ENCODE measurements at regions not wholly inside any gene's neighbourhood (a gene's known extent, or its start where the extent isn't known, plus 50 kb on each side); places are given as distances from the start of the nearest gene placed in this dataset.

GRCh38 chr12:127070515-127071157, 1196.3 kb upstream of the TMEM132C start:
- H3K27ac Mint-ChIP-seq = no peak overlapping the region

GRCh38 chr12:127074161-127074560, 1192.8 kb upstream of the TMEM132C start:
- Mint-ChIP-seq H3K9me3 (no peaks in the 10 kb centered on the region), H3K27me3 (peaks cover 8% of the 10 kb centered on the region), H3K4me1 (no peaks in the 10 kb centered on the region), H3K4me3 (no peak overlapping the region), H3K36me3 (ENCODE audit: low read depth) (no peaks in the 10 kb centered on the region), H3K27ac (no peak overlapping the region)
- no peak for ATAC-seq
- DNase-seq = no peak

More at GRCh38 chr12:127070515-127071157, 1196.3 kb upstream of the TMEM132C start:
- H3K36me3 Mint-ChIP-seq (ENCODE audit: low read depth) = no peaks in the 10 kb centered on the region
- no peak overlapping the region for H3K4me3 Mint-ChIP-seq
- DNase-seq = no peak
- ATAC-seq = no peak
- no peaks in the 10 kb centered on the region for H3K9me3 Mint-ChIP-seq
- no peaks in the 10 kb centered on the region for H3K4me1 Mint-ChIP-seq
- H3K27me3 Mint-ChIP-seq = peaks cover 4% of the 10 kb centered on the region

GRCh38 chr12:127075981-127076380, 1191.0 kb upstream of the TMEM132C start:
- H3K27me3 Mint-ChIP-seq = peaks cover 8% of the 10 kb centered on the region
- ATAC-seq = no peak
- H3K9me3 Mint-ChIP-seq = no peaks in the 10 kb centered on the region
- H3K27ac Mint-ChIP-seq = no peak overlapping the region
- no peak overlapping the region for H3K4me3 Mint-ChIP-seq
- no peak for DNase-seq
- H3K4me1 Mint-ChIP-seq = no peaks in the 10 kb centered on the region
- no peaks in the 10 kb centered on the region for H3K36me3 Mint-ChIP-seq (ENCODE audit: low read depth)

DNA sequence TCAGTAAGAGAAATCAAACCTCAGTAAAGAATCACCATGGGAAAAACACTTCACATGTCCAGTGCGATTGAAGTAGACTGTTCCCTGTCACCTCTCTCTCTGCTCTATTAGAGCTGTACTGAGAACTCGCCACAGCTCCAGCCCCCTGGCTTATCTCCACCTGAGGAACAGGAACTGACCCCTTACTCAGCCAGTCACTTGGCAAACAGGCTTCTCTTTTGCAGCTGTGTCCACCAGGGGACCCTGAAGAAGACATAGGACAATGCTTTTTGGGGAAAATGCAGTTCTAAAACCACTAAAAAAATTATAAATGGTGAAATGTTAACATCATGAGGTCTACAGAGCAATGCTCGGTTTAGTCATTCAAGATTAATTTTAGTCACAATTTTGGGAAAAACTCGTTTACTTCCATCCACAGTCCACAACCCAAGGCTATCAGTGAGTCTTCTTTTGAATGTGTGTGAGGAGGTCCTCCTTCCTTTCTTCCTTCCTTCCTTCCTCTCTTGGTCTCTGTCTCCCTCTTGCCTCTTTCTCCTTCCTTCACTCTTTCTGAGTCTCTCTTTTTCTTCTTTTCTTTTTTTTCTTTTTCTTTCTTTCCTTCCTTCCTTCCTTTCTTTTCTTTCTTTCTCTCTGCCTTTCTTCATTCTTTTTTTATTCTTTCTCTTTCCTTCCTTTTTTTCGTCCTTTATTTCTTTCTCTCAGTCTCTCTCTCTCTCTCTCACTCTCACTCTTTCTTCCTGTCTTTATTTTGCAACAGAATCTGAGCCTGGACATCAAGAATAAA, 1189.5 kb upstream of the TMEM132C start:
- Mint-ChIP-seq H3K9me3 (no peaks in the 10 kb centered on the region), H3K27me3 (peaks cover 8% of the 10 kb centered on the region), H3K36me3 (ENCODE audit: low read depth) (no peaks in the 10 kb centered on the region), H3K27ac (no peak overlapping the region), H3K4me3 (no peak overlapping the region), H3K4me1 (no peaks in the 10 kb centered on the region)
- ATAC-seq (no peak), DNase-seq (no peak)

DNA sequence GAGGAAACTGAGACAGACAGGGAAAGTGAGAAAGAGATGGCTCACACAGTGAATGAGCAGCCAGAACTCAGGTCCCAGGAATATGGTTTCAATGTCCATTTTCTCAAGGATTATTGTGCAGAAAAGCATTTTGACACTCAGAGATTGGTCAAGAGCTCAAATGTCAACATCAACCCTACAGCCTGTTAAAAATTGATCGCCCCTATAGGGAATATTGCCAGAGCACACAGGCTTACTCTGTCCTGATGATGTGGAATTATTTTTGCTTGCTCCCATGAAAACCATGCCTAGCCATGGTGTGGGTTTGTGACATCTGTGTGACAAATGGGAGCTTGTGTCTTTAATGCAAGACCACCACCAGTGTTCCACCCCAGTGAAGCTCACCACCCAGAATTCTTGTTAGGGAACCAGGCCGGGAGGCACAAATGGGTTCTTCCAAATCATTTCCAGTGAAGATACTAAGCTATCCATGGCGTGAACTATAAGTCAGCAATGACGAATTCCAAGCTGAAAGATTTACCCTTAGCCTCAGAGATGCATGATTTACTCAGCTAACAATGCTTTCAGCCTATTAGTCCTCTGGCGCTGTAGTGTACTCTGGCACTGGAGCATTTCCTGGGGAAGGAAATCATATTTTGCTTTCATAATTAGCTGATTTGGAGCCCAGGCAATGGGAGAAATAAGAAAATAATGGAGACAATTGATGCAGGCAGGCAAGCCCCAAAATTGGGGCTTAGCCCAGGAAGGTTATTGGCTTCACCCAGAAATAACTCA, 1188.2 kb upstream of the TMEM132C start:
- no peaks in the 10 kb centered on the region for H3K36me3 Mint-ChIP-seq (ENCODE audit: low read depth)
- H3K27me3 Mint-ChIP-seq = peaks cover 8% of the 10 kb centered on the region
- DNase-seq = no peak
- H3K9me3 Mint-ChIP-seq = no peaks in the 10 kb centered on the region
- ATAC-seq = no peak
- peaks cover 7% of the 10 kb centered on the region for H3K4me1 Mint-ChIP-seq
- H3K27ac Mint-ChIP-seq = no peak overlapping the region
- H3K4me3 Mint-ChIP-seq = no peak overlapping the region

- peaks cover 8% of the 10 kb centered on the region for H3K27me3 Mint-ChIP-seq
- DNase-seq (no peak), ATAC-seq (no peak)
- H3K36me3 Mint-ChIP-seq (ENCODE audit: low read depth) = no peaks in the 10 kb centered on the region
- H3K9me3 Mint-ChIP-seq = no peaks in the 10 kb centered on the region
- no peak overlapping the region for H3K27ac Mint-ChIP-seq
- no peak overlapping the region for H3K4me3 Mint-ChIP-seq
- H3K4me1 Mint-ChIP-seq = peaks cover 9% of the 10 kb centered on the region
Observed at GRCh38 chr12:127079636-127080035, 1187.3 kb upstream of the TMEM132C start.

GRCh38 chr12:127081058-127081457, 1185.9 kb upstream of the TMEM132C start:
- Mint-ChIP-seq H3K4me3 (no peak overlapping the region), H3K27me3 (peaks cover 7% of the 10 kb centered on the region), H3K9me3 (no peaks in the 10 kb centered on the region), H3K36me3 (ENCODE audit: low read depth) (no peaks in the 10 kb centered on the region), H3K4me1 (peaks cover 9% of the 10 kb centered on the region), H3K27ac (no peak overlapping the region)
- no peak for DNase-seq
- no peak for ATAC-seq

- no peak for DNase-seq
- H3K9me3 Mint-ChIP-seq = no peaks in the 10 kb centered on the region
- peaks cover 3% of the 10 kb centered on the region for H3K27me3 Mint-ChIP-seq
- peak overlapping the region; percentile 56 for H3K4me3 Mint-ChIP-seq
- no peaks in the 10 kb centered on the region for H3K36me3 Mint-ChIP-seq (ENCODE audit: low read depth)
- peak overlapping the region; percentile 38 for H3K27ac Mint-ChIP-seq
- ATAC-seq = peak; percentile 49
- H3K4me1 Mint-ChIP-seq = peaks cover 9% of the 10 kb centered on the region
Observed at GRCh38 chr12:127083008-127083949, 1183.7 kb upstream of the TMEM132C start.

GRCh38 chr12:127101076-127101475, 1165.9 kb upstream of the TMEM132C start:
- ATAC-seq (no peak), DNase-seq (no peak)
- no peaks in the 10 kb centered on the region for H3K4me1 Mint-ChIP-seq
- H3K27ac Mint-ChIP-seq = no peak overlapping the region
- H3K9me3 Mint-ChIP-seq = no peaks in the 10 kb centered on the region
- H3K36me3 Mint-ChIP-seq (ENCODE audit: low read depth) = no peaks in the 10 kb centered on the region
- H3K4me3 Mint-ChIP-seq = no peak overlapping the region
- peaks cover 2% of the 10 kb centered on the region for H3K27me3 Mint-ChIP-seq

GRCh38 chr12:127106041-127106440, 1160.9 kb upstream of the TMEM132C start:
- peaks cover 7% of the 10 kb centered on the region for H3K27me3 Mint-ChIP-seq
- DNase-seq (no peak), ATAC-seq (no peak)
- H3K9me3 Mint-ChIP-seq = no peaks in the 10 kb centered on the region
- H3K4me3 Mint-ChIP-seq = no peak overlapping the region
- H3K27ac Mint-ChIP-seq = no peak overlapping the region
- H3K36me3 Mint-ChIP-seq (ENCODE audit: low read depth) = no peaks in the 10 kb centered on the region
- no peaks in the 10 kb centered on the region for H3K4me1 Mint-ChIP-seq

GRCh38 chr12:127106697-127107096, 1160.3 kb upstream of the TMEM132C start:
- Mint-ChIP-seq H3K36me3 (ENCODE audit: low read depth) (no peaks in the 10 kb centered on the region), H3K4me3 (no peak overlapping the region), H3K4me1 (no peaks in the 10 kb centered on the region), H3K27ac (no peak overlapping the region), H3K9me3 (no peaks in the 10 kb centered on the region), H3K27me3 (peaks cover 5% of the 10 kb centered on the region)
- DNase-seq (no peak), ATAC-seq (no peak)

- Mint-ChIP-seq H3K27ac (no peak overlapping the region), H3K4me3 (no peak overlapping the region), H3K36me3 (ENCODE audit: low read depth) (no peaks in the 10 kb centered on the region), H3K9me3 (no peaks in the 10 kb centered on the region), H3K27me3 (peaks cover 5% of the 10 kb centered on the region), H3K4me1 (no peaks in the 10 kb centered on the region)
- no peak for DNase-seq
- ATAC-seq = no peak
Observed at GRCh38 chr12:127107744-127108143, 1159.2 kb upstream of the TMEM132C start.

- DNase-seq (peak; percentile 44), ATAC-seq (no peak)
- H3K27me3 Mint-ChIP-seq = peaks cover 10% of the 10 kb centered on the region
- H3K27ac Mint-ChIP-seq = no peak overlapping the region
- no peaks in the 10 kb centered on the region for H3K36me3 Mint-ChIP-seq (ENCODE audit: low read depth)
- H3K9me3 Mint-ChIP-seq = no peaks in the 10 kb centered on the region
- H3K4me3 Mint-ChIP-seq = no peak overlapping the region
- no peaks in the 10 kb centered on the region for H3K4me1 Mint-ChIP-seq
Observed at GRCh38 chr12:127108360-127109215, 1158.4 kb upstream of the TMEM132C start.
